AG09309 (cell line): ENCODE measurements at regions not wholly inside any gene's neighbourhood (a gene's known extent, or its start where the extent isn't known, plus 50 kb on each side); places are given as distances from the start of the nearest gene placed in this dataset.

Source experiments
- DNase-seq: peaks from one replicate; pipeline ENCODE4 v3.0.0-alpha.2; 2010; ENCODE audit warnings: low read depth
- H3K4me3 ChIP-seq: 2 replicates; pipeline ENCODE4 v1.5.1; 2011; ENCODE audit warnings: mild to moderate bottlenecking, low read depth, low read length, moderate library complexity; ENCODE audit not compliant: control insufficient read depth
- TF ChIP-seq, protein P1 (sequence below): IDR thresholded peaks from 2 replicates; pipeline ENCODE4 v1.5.1; 2011; ENCODE audit warnings: mild to moderate bottlenecking, low read depth, low read length, inconsistent platforms; ENCODE audit not compliant: insufficient read depth, control insufficient read depth; ENCODE audit errors: missing control alignments

DNA sequence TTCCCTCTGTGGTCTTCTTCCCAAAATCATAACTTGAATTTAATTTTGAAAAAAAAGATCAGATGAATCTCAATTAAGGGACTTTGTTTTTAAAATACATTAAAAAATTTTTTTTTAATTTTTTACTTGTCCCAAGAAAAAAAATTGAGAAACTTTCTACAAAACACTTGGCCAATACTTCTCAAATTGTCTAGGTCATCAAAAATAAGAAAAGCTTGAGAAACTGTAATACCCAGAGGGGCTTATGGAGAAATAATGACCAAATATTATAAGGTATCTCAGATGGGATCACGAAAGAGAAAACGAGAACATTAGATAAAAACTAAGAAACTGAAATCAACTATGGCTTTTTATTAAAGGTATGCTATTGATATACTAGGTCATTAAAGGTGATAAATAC, 835.0 kb downstream of the GATA3 start:
- DNase-seq = no peak
- TF ChIP-seq, protein P1, sequence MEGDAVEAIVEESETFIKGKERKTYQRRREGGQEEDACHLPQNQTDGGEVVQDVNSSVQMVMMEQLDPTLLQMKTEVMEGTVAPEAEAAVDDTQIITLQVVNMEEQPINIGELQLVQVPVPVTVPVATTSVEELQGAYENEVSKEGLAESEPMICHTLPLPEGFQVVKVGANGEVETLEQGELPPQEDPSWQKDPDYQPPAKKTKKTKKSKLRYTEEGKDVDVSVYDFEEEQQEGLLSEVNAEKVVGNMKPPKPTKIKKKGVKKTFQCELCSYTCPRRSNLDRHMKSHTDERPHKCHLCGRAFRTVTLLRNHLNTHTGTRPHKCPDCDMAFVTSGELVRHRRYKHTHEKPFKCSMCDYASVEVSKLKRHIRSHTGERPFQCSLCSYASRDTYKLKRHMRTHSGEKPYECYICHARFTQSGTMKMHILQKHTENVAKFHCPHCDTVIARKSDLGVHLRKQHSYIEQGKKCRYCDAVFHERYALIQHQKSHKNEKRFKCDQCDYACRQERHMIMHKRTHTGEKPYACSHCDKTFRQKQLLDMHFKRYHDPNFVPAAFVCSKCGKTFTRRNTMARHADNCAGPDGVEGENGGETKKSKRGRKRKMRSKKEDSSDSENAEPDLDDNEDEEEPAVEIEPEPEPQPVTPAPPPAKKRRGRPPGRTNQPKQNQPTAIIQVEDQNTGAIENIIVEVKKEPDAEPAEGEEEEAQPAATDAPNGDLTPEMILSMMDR = no peak
- H3K4me3 ChIP-seq = no peak overlapping the region

- H3K4me3 ChIP-seq = no peak overlapping the region
- no peak for DNase-seq
- TF ChIP-seq, protein P1 = no peak
These were observed 838.6 kb downstream of the GATA3 start for GRCh38 chr10:8893102-8893501.

DNA sequence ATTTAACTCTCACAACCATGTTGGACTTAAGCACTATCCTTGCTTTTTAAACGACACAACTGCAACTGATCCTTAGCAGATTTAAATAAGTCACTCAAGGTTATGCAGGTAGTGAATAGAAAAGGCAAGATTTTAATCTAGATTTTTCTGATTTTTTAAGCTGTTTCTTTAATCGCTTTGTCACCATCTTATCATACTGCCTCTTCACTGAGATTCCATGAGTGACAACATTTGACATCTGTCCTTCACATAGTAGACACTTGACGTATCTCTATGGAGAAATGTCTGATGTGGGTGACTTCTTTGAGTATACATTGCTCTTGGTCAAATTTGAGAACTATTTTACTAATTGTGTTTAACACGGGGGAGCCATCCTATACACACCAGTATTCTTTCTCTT, 839.7 kb downstream of the GATA3 start:
- H3K4me3 ChIP-seq = no peak overlapping the region
- TF ChIP-seq, protein P1 = no peak
- no peak for DNase-seq

GRCh38 chr10:8897769-8898168, 843.3 kb downstream of the GATA3 start:
- no peak overlapping the region for H3K4me3 ChIP-seq
- no peak for DNase-seq
- TF ChIP-seq, protein P1 = no peak

DNA sequence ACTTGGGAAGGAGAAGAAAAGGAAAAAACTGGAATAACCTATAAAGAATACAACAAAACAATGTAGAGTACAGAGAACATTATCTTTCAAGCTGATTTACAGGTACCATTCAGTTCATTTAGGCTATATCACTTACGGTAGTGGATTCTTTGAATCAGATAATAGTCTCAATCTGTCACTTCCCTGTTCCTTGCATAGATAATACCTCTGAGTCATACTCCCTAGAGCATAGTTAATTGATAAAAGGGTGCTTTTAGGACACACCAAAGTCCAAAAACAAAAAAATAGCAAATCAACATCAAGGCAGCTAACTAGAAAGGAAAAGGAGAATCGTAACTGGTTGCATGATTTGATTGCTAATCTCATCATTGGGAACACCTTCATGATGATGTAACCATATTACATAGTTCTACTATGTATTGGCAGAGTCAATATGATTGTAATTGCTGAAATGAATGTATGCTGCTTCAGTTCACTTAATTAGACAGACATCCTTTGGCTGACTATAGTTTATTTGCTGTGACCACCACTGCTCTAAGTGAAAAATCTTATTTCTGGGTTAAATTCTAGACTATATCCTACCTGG, 844.4 kb downstream of the GATA3 start:
- TF ChIP-seq, protein P1 = no peak
- DNase-seq = no peak
- H3K4me3 ChIP-seq = no peak overlapping the region

DNA sequence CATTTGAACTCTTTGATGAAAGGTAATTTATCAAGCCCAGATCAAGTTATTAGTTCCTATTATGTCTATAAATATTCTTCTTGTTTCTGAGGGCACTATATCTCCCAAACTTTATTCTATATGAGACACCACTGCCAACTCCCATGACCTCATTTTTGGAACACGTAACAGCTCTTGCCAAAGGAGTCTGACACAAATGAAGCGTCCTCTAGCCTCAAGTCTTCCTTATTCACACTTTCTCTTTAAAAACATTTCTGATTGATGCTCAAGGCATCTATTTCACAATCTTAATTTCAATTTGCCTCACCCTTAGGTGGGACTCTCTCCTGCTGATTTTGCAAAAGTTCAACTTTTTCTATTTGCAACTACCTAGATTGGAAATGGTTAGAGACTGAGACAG, 848.4 kb downstream of the GATA3 start:
- H3K4me3 ChIP-seq = no peak overlapping the region
- TF ChIP-seq, protein P1 = no peak
- DNase-seq = no peak

DNA sequence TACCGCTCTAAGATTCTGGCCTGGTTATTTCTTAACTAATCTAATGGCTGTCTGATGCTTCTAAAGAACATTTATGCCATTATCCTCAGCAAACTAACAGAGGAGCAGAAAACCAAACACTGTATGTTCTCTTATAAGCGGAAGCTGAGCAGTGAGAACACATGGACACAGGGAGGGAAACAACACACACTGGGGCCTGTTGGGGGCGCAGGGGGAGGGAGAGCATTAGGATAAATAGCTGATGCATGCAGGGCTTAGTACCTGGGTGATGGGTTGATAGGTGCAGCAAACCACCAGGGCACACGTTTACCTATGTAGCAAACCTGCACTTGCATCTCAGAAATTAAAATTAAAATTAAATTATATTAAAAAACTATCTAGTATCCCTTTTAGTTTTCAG, 853.5 kb downstream of the GATA3 start:
- H3K4me3 ChIP-seq = no peak overlapping the region
- DNase-seq = no peak
- TF ChIP-seq, protein P1 = no peak
